ENCODE measurements at regions not wholly inside any gene's neighbourhood (a gene's known extent, or its start where the extent isn't known, plus 50 kb on each side); places are given as distances from the start of the nearest gene placed in this dataset.

- Histone ChIP-seq H3K4me1 (ENCODE audit: insufficient read depth, low read length) (no peaks in the 10 kb centered on the region), H3K9ac (ENCODE audit: extremely low read depth, insufficient read length, low read length) (no peak overlapping the region), H3K56ac (ENCODE audit: insufficient read length, low read depth, low read length) (no peak overlapping the region), H3K14ac (ENCODE audit: insufficient read depth, low read length) (no peak overlapping the region), H2BK120ac (ENCODE audit: low read depth, low read length, poor library complexity, severe bottlenecking) (no peak overlapping the region), H3K79me2 (ENCODE audit: insufficient read depth, low read length) (no peaks in the 10 kb centered on the region), H3K4me2 (ENCODE audit: insufficient read depth, insufficient read length, low read length) (no peak overlapping the region), H4K91ac (ENCODE audit: insufficient read length, low read depth, low read length) (no peak overlapping the region), H3K23ac (ENCODE audit: insufficient read length, low read depth, low read length) (no peak overlapping the region), H3K27me3 (ENCODE audit: insufficient read depth, low read length) (no peaks in the 10 kb centered on the region), H2AFZ (ENCODE audit: low read length) (no peak overlapping the region), H2BK12ac (ENCODE audit: insufficient read length, low read depth, low read length) (no peak overlapping the region), H3K79me1 (ENCODE audit: insufficient read depth, low read depth, low read length, poor library complexity, severe bottlenecking) (no peaks in the 10 kb centered on the region), H2BK15ac (ENCODE audit: low read depth, low read length) (no peak overlapping the region), H4K5ac (ENCODE audit: insufficient read length, low read depth, low read length) (no peak overlapping the region), H4K8ac (replicated peaks; ENCODE audit: insufficient read length, low read depth, low read length) (no peak overlapping the region), H3K4ac (ENCODE audit: low read depth, low read length) (no peak overlapping the region), H3K23me2 (ENCODE audit: insufficient read length, low read depth, low read length, poor library complexity, severe bottlenecking) (no peaks in the 10 kb centered on the region), H2BK20ac (ENCODE audit: low read depth, low read length, poor library complexity, severe bottlenecking) (no peak overlapping the region), H3K18ac (ENCODE audit: insufficient read length, low read depth, low read length) (no peak overlapping the region), H3K9me3 (ENCODE audit: control insufficient read depth, low read depth, low read length) (no peaks in the 10 kb centered on the region), H2AK5ac (ENCODE audit: insufficient read length, low read length) (no peak overlapping the region), H3K27ac (ENCODE audit: insufficient read length, low read depth, low read length) (no peak overlapping the region), H4K20me1 (ENCODE audit: control insufficient read depth, insufficient read depth, insufficient read length) (no peaks in the 10 kb centered on the region), H3T11ph (ENCODE audit: low read length) (no peak overlapping the region), H2BK5ac (ENCODE audit: insufficient read length, low read length) (no peak overlapping the region)
- Mint-ChIP-seq H3K9me3 (peaks cover 5 to 10% of the 10 kb centered on the region in 2 experiments), H3K4me1 (peaks cover 4 to 12% of the 10 kb centered on the region in 2 experiments), H3K27ac (no peak overlapping the region), H3K4me3 (no peak overlapping the region), H3K36me3 (ENCODE audit: insufficient read depth in 1 of 3, low read depth in 3 of 3) (peaks cover 0 to 8% (median 0%) of the 10 kb centered on the region in 3 experiments; a peak in 4 of 7 replicates), H3K27me3 (ENCODE audit: low read depth) (no peaks in the 10 kb centered on the region)
- no peak for DNase-seq
- TF ChIP-seq, protein P1, sequence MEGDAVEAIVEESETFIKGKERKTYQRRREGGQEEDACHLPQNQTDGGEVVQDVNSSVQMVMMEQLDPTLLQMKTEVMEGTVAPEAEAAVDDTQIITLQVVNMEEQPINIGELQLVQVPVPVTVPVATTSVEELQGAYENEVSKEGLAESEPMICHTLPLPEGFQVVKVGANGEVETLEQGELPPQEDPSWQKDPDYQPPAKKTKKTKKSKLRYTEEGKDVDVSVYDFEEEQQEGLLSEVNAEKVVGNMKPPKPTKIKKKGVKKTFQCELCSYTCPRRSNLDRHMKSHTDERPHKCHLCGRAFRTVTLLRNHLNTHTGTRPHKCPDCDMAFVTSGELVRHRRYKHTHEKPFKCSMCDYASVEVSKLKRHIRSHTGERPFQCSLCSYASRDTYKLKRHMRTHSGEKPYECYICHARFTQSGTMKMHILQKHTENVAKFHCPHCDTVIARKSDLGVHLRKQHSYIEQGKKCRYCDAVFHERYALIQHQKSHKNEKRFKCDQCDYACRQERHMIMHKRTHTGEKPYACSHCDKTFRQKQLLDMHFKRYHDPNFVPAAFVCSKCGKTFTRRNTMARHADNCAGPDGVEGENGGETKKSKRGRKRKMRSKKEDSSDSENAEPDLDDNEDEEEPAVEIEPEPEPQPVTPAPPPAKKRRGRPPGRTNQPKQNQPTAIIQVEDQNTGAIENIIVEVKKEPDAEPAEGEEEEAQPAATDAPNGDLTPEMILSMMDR (conservative IDR thresholded peaks at IDR 0.05): no peak
- WGBS (ENCODE audit: extremely low coverage, insufficient read length, low lambda C conversion rate): no CpG with 5 or more reads among the region's 5 CpGs
Observed at GRCh38 chr13:76826527-76826926, 59.7 kb downstream of the KCTD12 start.
